ENCODE measurements at regions not wholly inside any gene's neighbourhood (a gene's known extent, or its start where the extent isn't known, plus 50 kb on each side); places are given as distances from the start of the nearest gene placed in this dataset.

DNA sequence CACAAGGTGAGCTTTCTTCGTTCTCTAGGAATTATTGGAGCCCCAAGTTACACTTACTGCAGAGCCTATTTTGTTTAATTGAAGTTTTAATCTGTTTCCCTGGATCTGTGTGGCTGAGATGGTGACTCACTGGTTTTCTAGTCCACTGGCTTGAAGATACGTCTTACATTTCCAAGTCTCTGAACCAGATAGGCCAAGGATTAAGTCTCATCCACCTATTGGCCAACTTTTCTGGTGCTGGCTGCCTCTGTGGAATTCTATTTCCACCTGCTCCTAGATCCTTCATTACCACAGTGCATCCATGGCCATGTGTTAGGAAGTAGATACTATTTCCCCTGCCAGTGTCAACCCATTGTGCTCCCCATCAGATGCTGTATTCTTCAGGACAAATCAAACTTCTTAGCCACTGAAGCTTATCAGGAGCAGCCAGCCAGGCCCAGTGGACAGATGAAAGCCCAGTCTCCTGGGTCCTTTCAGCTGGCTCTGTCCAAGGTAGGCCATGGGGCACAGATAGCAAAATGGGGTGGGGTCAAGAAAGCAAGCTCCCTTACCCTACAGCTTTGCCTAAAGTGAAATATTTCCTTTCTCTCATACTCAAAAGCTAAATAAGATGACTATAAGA is 198.8 kb upstream of the TCF4 start:
- TF ChIP-seq, protein P1, sequence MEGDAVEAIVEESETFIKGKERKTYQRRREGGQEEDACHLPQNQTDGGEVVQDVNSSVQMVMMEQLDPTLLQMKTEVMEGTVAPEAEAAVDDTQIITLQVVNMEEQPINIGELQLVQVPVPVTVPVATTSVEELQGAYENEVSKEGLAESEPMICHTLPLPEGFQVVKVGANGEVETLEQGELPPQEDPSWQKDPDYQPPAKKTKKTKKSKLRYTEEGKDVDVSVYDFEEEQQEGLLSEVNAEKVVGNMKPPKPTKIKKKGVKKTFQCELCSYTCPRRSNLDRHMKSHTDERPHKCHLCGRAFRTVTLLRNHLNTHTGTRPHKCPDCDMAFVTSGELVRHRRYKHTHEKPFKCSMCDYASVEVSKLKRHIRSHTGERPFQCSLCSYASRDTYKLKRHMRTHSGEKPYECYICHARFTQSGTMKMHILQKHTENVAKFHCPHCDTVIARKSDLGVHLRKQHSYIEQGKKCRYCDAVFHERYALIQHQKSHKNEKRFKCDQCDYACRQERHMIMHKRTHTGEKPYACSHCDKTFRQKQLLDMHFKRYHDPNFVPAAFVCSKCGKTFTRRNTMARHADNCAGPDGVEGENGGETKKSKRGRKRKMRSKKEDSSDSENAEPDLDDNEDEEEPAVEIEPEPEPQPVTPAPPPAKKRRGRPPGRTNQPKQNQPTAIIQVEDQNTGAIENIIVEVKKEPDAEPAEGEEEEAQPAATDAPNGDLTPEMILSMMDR (IDR thresholded peaks at IDR 0.05): no peak
- no peak for TF ChIP-seq POLR2A (IDR thresholded peaks at IDR 0.05)
- H3K27me3 ChIP-seq: no peaks in the 10 kb centered on the region
- no peak overlapping the region for H3K4me3 ChIP-seq
- WGBS, 4 donors: 60 to 94% (median 88%) methylated on average over 2 of the region's 2 CpGs
- intact Hi-C loops (cut with DNase I): loop anchor here in 1 of 2 donors (10.0 kb wide), 1 partner anchor 442 kb away; no protein-coding TSS in a partner anchor
- DNase-seq: no peak
- no peak overlapping the region for H3K27ac ChIP-seq
- no peaks in the 10 kb centered on the region for H3K4me1 ChIP-seq (replicated peaks in 1 of 2)
- no peaks in the 10 kb centered on the region for H3K36me3 ChIP-seq (replicated peaks in 1 of 2)
- H3K9me3 ChIP-seq (replicated peaks in 1 of 3): no peaks in the 10 kb centered on the region

- intact Hi-C loops (cut with DNase I): loop anchor here in 1 of 2 donors (10.0 kb wide), 1 partner anchor 439 kb away; no protein-coding TSS in a partner anchor
- DNase-seq: no peak
- Histone ChIP-seq H3K4me1 (replicated peaks in 1 of 2) (peaks cover 0 to 6% of the 10 kb centered on the region in 2 donors), H3K4me3 (no peak overlapping the region), H3K9me3 (replicated peaks in 1 of 3) (no peaks in the 10 kb centered on the region), H3K36me3 (replicated peaks in 1 of 2) (no peaks in the 10 kb centered on the region), H3K27ac (no peak overlapping the region), H3K27me3 (peaks cover 11% of the 10 kb centered on the region)
- 77 to 85% (median 80%) methylated on average over 2 of the region's 2 CpGs for WGBS, 4 donors
- TF ChIP-seq, protein P1 (IDR thresholded peaks at IDR 0.05): no peak
- no peak for TF ChIP-seq POLR2A (IDR thresholded peaks at IDR 0.05)
Observed at GRCh38 chr18:55783921-55784320, 195.9 kb upstream of the TCF4 start.

GRCh38 chr18:55781481-55781957 is 193.5 kb upstream of the TCF4 start:
- Histone ChIP-seq H3K9me3 (replicated peaks in 1 of 3) (no peaks in the 10 kb centered on the region), H3K27me3 (peaks cover 11% of the 10 kb centered on the region), H3K4me1 (replicated peaks in 1 of 2) (peaks cover 0 to 6% of the 10 kb centered on the region in 2 donors), H3K4me3 (no peak overlapping the region), H3K36me3 (replicated peaks in 1 of 2) (no peaks in the 10 kb centered on the region), H3K27ac (no peak overlapping the region)
- intact Hi-C loops (cut with DNase I): loop anchor here in 1 of 2 donors (10.0 kb wide), 1 partner anchor 437 kb away; no protein-coding TSS in a partner anchor
- TF ChIP-seq POLR2A (IDR thresholded peaks at IDR 0.05): no peak
- TF ChIP-seq, protein P1 (IDR thresholded peaks at IDR 0.05): peak in 4 of 6 experiments; percentile 31 to 51 (median 45)
- WGBS, 4 donors: 60 to 73% (median 62%) methylated on average over 6 of the region's 6 CpGs
- DNase-seq: peak in 5 of 7 donors; percentile 16 to 75 (median 23)

- intact Hi-C loops (cut with DNase I): loop anchor here in 1 of 2 donors (10.0 kb wide), 1 partner anchor 436 kb away; no protein-coding TSS in a partner anchor
- peak overlapping the region in 1 of 5 donors; percentile 45 for H3K27ac ChIP-seq
- H3K4me1 ChIP-seq (replicated peaks in 1 of 2): peaks cover 0 to 6% of the 10 kb centered on the region in 2 donors
- DNase-seq: no peak
- no peaks in the 10 kb centered on the region for H3K9me3 ChIP-seq (replicated peaks in 1 of 3)
- H3K36me3 ChIP-seq (replicated peaks in 1 of 2): no peaks in the 10 kb centered on the region
- 44 to 62% (median 52%) methylated on average over 6 to 9 of the region's 9 CpGs for WGBS, 4 donors
- no peak for TF ChIP-seq POLR2A (IDR thresholded peaks at IDR 0.05)
- TF ChIP-seq, protein P1 (IDR thresholded peaks at IDR 0.05): no peak
- H3K4me3 ChIP-seq: peak overlapping the region in 1 of 4 donors; percentile 65
- H3K27me3 ChIP-seq: peaks cover 17% of the 10 kb centered on the region
Observed at GRCh38 chr18:55780586-55781071, 192.6 kb upstream of the TCF4 start.
